H9 (cell line): ENCODE measurements at regions not wholly inside any gene's neighbourhood (a gene's known extent, or its start where the extent isn't known, plus 50 kb on each side); places are given as distances from the start of the nearest gene placed in this dataset.

Experiments
- DNase-seq: peaks from one replicate; pipeline ENCODE4 v3.0.0-alpha.2; 2017
- H2AFZ ChIP-seq: one replicate; pipeline ENCODE4 v1.6.1; 2013; ENCODE audit warnings: mild to moderate bottlenecking, low read length, control low read depth, moderate library complexity
- H2AK5ac ChIP-seq: 2 replicates; pipeline ENCODE4 v1.6.1; 2013; ENCODE audit warnings: low read length, control low read depth, mixed read lengths; ENCODE audit not compliant: insufficient read length
- H2BK120ac ChIP-seq: one replicate; pipeline ENCODE4 v1.6.1; 2013; ENCODE audit warnings: low read depth, mild to moderate bottlenecking, low read length, control low read depth, inconsistent platforms; ENCODE audit not compliant: poor library complexity, severe bottlenecking
- H2BK12ac ChIP-seq: 2 replicates; pipeline ENCODE4 v1.6.1; 2013; ENCODE audit warnings: low read length, control low read depth, mixed read lengths, low read depth; ENCODE audit not compliant: insufficient read length
- H2BK15ac ChIP-seq: 2 replicates; pipeline ENCODE4 v1.6.1; 2013; ENCODE audit warnings: low read depth, low read length, control low read depth
- H2BK20ac ChIP-seq: one replicate; pipeline ENCODE4 v1.6.1; 2013; ENCODE audit warnings: low read depth, mild to moderate bottlenecking, low read length, control low read depth, inconsistent platforms; ENCODE audit not compliant: poor library complexity, severe bottlenecking
- H2BK5ac ChIP-seq: 2 replicates; pipeline ENCODE4 v1.6.1; 2013; ENCODE audit warnings: low read length, control low read depth, mixed read lengths; ENCODE audit not compliant: insufficient read length
- H3K14ac ChIP-seq: 2 replicates; pipeline ENCODE4 v1.6.1; 2013; ENCODE audit warnings: low read length, control low read depth; ENCODE audit not compliant: insufficient read depth
- H3K18ac ChIP-seq: 2 replicates; pipeline ENCODE4 v1.6.1; 2013; ENCODE audit warnings: low read depth, mild to moderate bottlenecking, mixed read lengths, low read length, control low read depth; ENCODE audit not compliant: insufficient read length
- H3K23ac ChIP-seq: 2 replicates; pipeline ENCODE4 v1.6.1; 2013; ENCODE audit warnings: low read length, control low read depth, mixed read lengths, low read depth; ENCODE audit not compliant: insufficient read length
- H3K23me2 ChIP-seq: 2 replicates; pipeline ENCODE4 v1.6.1; 2013; ENCODE audit warnings: low read depth, mild to moderate bottlenecking, mixed read lengths, low read length, control low read depth; ENCODE audit not compliant: insufficient read length, poor library complexity, severe bottlenecking
- H3K27ac ChIP-seq: 2 replicates; pipeline ENCODE4 v1.5.1; 2013; ENCODE audit warnings: low read length, control low read depth, mixed read lengths, low read depth; ENCODE audit not compliant: insufficient read length
- H3K27me3 ChIP-seq: 2 replicates; pipeline ENCODE4 v1.6.1; 2013; ENCODE audit warnings: low read length, control low read depth, inconsistent platforms; ENCODE audit not compliant: insufficient read depth
- H3K4ac ChIP-seq: 2 replicates; pipeline ENCODE4 v1.6.1; 2013; ENCODE audit warnings: low read depth, mild to moderate bottlenecking, control low read depth, inconsistent platforms, low read length, moderate library complexity
- H3K4me1 ChIP-seq: 2 replicates; pipeline ENCODE4 v1.6.1; 2013; ENCODE audit warnings: low read length, control low read depth, inconsistent platforms; ENCODE audit not compliant: insufficient read depth
- H3K4me2 ChIP-seq: 2 replicates; pipeline ENCODE4 v1.6.1; 2013; ENCODE audit warnings: low read length, control low read depth, mixed read lengths; ENCODE audit not compliant: insufficient read length, insufficient read depth
- H3K56ac ChIP-seq: 2 replicates; pipeline ENCODE4 v1.6.1; 2013; ENCODE audit warnings: low read depth, mild to moderate bottlenecking, mixed read lengths, low read length, control low read depth; ENCODE audit not compliant: insufficient read length
- H3K79me1 ChIP-seq: 2 replicates; pipeline ENCODE4 v1.6.1; 2013; ENCODE audit warnings: low read depth, mild to moderate bottlenecking, moderate library complexity, low read length, control low read depth, inconsistent platforms; ENCODE audit not compliant: insufficient read depth, poor library complexity, severe bottlenecking
- H3K79me2 ChIP-seq: 2 replicates; pipeline ENCODE4 v1.6.1; 2013; ENCODE audit warnings: low read length, control low read depth, inconsistent platforms; ENCODE audit not compliant: insufficient read depth
- H3K9ac ChIP-seq: 2 replicates; pipeline ENCODE4 v1.6.1; 2013; ENCODE audit warnings: low read length, control low read depth, mixed read lengths; ENCODE audit not compliant: insufficient read length; ENCODE audit errors: extremely low read depth
- H3K9me3 ChIP-seq: one replicate; pipeline ENCODE4 v1.6.1; 2013; ENCODE audit warnings: low read depth, low read length, inconsistent platforms; ENCODE audit not compliant: control insufficient read depth
- H3T11ph ChIP-seq: one replicate; pipeline ENCODE4 v1.6.1; 2013; ENCODE audit warnings: mild to moderate bottlenecking, low read length, control low read depth, inconsistent platforms
- H4K20me1 ChIP-seq: one replicate; pipeline ENCODE4 v1.6.1; 2013; ENCODE audit not compliant: control insufficient read depth, insufficient read length, insufficient read depth
- H4K5ac ChIP-seq: 2 replicates; pipeline ENCODE4 v1.6.1; 2013; ENCODE audit warnings: low read depth, mild to moderate bottlenecking, mixed read lengths, low read length, control low read depth; ENCODE audit not compliant: insufficient read length
- H4K8ac ChIP-seq: replicated peaks from 2 replicates; pipeline ENCODE4 v1.6.1; 2013; ENCODE audit warnings: low read length, control low read depth, mixed read lengths, low read depth; ENCODE audit not compliant: insufficient read length
- H4K91ac ChIP-seq: 2 replicates; pipeline ENCODE4 v1.6.1; 2013; ENCODE audit warnings: low read depth, mild to moderate bottlenecking, moderate library complexity, mixed read lengths, low read length, control low read depth; ENCODE audit not compliant: insufficient read length
- H3K27ac Mint-ChIP-seq, 3 experiments: 2 replicates in 2 of 3; 3 replicates in 1 of 3; pipeline ENCODE4 v1.8.0; 2020 to 2021; ENCODE audit warnings: mixed read lengths in 3 of 3, mild to moderate bottlenecking in 1 of 3, moderate library complexity in 1 of 3
- H3K27me3 Mint-ChIP-seq: 2 replicates; pipeline ENCODE4 v1.8.0; 2021; ENCODE audit warnings: low read depth, mild to moderate bottlenecking, moderate library complexity, mixed read lengths
- H3K36me3 Mint-ChIP-seq, 3 experiments: 2 replicates in 2 of 3; 3 replicates in 1 of 3; pipeline ENCODE4 v1.8.0; 2020 to 2021; ENCODE audit warnings: low read depth in 3 of 3, mixed read lengths in 3 of 3; ENCODE audit not compliant: insufficient read depth in 1 of 3
- H3K4me1 Mint-ChIP-seq, 2 experiments: 2 replicates each; pipeline ENCODE4 v1.8.0; 2020; ENCODE audit warnings: mixed read lengths in 2 of 2
- H3K4me3 Mint-ChIP-seq, 2 experiments: 2 replicates in 1 of 2; 3 replicates in 1 of 2; pipeline ENCODE4 v1.8.0; 2020 to 2021; ENCODE audit warnings: mild to moderate bottlenecking in 2 of 2, mixed read lengths in 2 of 2, moderate library complexity in 1 of 2
- H3K9me3 Mint-ChIP-seq, 2 experiments: 2 replicates in 1 of 2; 3 replicates in 1 of 2; pipeline ENCODE4 v1.8.0; 2020; ENCODE audit warnings: mild to moderate bottlenecking in 2 of 2, mixed read lengths in 2 of 2, moderate library complexity in 1 of 2
- WGBS: extraction: QIAGEN DNeasy Blood & Tissue Kit; methylation state at CpG from one replicate; pipeline ENCODE4 v1.1.7; 2013; ENCODE audit warnings: missing lambda C conversion rate, low lambda C conversion rate, mixed read lengths; ENCODE audit not compliant: insufficient read length; ENCODE audit errors: extremely low coverage; 5-methylcytosine and 5-hydroxymethylcytosine counted together
- TF ChIP-seq, protein P1 (sequence below): fragments of 200-600 bp; sonication (generic); conservative IDR thresholded peaks from 3 replicates; pipeline ENCODE4 v1.8.0; 2021; ENCODE audit warnings: antibody characterized with exemption, mild to moderate bottlenecking

DNA sequence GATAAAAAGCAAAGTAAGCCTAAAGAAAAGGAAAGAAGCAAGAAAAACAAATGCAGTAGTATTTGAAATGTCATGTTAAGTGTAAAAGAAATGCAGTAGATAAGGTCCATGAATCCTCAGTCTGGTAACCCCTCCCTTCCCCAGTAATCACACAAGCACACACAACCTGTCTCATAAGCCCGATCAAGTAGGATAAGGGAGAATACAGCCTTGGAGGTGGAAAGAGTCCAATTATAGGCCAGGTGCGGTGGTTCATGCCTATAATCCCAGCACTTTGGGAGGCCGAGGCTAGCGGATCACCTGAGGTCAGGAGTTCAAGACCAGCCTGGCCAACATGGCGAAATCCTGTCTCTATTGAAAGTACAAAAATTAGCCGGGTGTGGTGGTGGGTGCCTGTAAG is 117.9 kb downstream of the GADD45G start:
- H3K4me3 Mint-ChIP-seq: no peak overlapping the region
- H3K23ac ChIP-seq: no peak overlapping the region
- no peak overlapping the region for H4K5ac ChIP-seq
- H3K9me3 ChIP-seq: no peaks in the 10 kb centered on the region
- no peak overlapping the region for H2AK5ac ChIP-seq
- no peaks in the 10 kb centered on the region for H3K4me1 ChIP-seq
- TF ChIP-seq, protein P1, sequence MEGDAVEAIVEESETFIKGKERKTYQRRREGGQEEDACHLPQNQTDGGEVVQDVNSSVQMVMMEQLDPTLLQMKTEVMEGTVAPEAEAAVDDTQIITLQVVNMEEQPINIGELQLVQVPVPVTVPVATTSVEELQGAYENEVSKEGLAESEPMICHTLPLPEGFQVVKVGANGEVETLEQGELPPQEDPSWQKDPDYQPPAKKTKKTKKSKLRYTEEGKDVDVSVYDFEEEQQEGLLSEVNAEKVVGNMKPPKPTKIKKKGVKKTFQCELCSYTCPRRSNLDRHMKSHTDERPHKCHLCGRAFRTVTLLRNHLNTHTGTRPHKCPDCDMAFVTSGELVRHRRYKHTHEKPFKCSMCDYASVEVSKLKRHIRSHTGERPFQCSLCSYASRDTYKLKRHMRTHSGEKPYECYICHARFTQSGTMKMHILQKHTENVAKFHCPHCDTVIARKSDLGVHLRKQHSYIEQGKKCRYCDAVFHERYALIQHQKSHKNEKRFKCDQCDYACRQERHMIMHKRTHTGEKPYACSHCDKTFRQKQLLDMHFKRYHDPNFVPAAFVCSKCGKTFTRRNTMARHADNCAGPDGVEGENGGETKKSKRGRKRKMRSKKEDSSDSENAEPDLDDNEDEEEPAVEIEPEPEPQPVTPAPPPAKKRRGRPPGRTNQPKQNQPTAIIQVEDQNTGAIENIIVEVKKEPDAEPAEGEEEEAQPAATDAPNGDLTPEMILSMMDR: no peak
- H4K8ac ChIP-seq: no peak overlapping the region
- no peak overlapping the region for H2BK5ac ChIP-seq
- no peak overlapping the region for H2BK12ac ChIP-seq
- H3K56ac ChIP-seq: no peak overlapping the region
- no peaks in the 10 kb centered on the region for H3K23me2 ChIP-seq
- H4K91ac ChIP-seq: no peak overlapping the region
- no peak overlapping the region for H3T11ph ChIP-seq
- DNase-seq: no peak
- peaks cover 2 to 3% of the 10 kb centered on the region in 2 experiments; a peak in 1 of 4 replicates for H3K4me1 Mint-ChIP-seq
- H3K4ac ChIP-seq: no peak overlapping the region
- H3K36me3 Mint-ChIP-seq: no peaks in the 10 kb centered on the region
- no peak overlapping the region for H3K27ac Mint-ChIP-seq
- H2BK120ac ChIP-seq: no peak overlapping the region
- no peak overlapping the region for H3K14ac ChIP-seq
- no peaks in the 10 kb centered on the region for H3K79me1 ChIP-seq
- no peak overlapping the region for H3K4me2 ChIP-seq
- H3K9me3 Mint-ChIP-seq: no peaks in the 10 kb centered on the region
- no peak overlapping the region for H2BK15ac ChIP-seq
- no CpG with 5 or more reads among the region's 6 CpGs for WGBS
- no peaks in the 10 kb centered on the region for H4K20me1 ChIP-seq
- no peak overlapping the region for H3K27ac ChIP-seq
- no peak overlapping the region for H3K18ac ChIP-seq
- no peak overlapping the region for H2BK20ac ChIP-seq
- H3K27me3 Mint-ChIP-seq: peaks cover 6% of the 10 kb centered on the region
- no peak overlapping the region for H3K9ac ChIP-seq
- H3K27me3 ChIP-seq: no peaks in the 10 kb centered on the region
- no peak overlapping the region for H2AFZ ChIP-seq
- H3K79me2 ChIP-seq: no peaks in the 10 kb centered on the region
